NCI-H774 (cell line): ENCODE measurements at regions not wholly inside any gene's neighbourhood (a gene's known extent, or its start where the extent isn't known, plus 50 kb on each side); places are given as distances from the start of the nearest gene placed in this dataset.
"Not testable (repeated sequence)": the region's sequence is repeated elsewhere in the genome, so short reads cannot be mapped to it uniquely, and the experiment has no call there.

Experiments
- DNase-seq: peaks from one replicate; lab custom pipeline; 2025; lab: John Stamatoyannopoulos, UW

- no peak for DNase-seq
Measured at GRCh38 chr1:43108080-43108479, 64.0 kb downstream of the EBNA1BP2 start.

- no peak for DNase-seq
Measured at GRCh38 chr1:43107664-43108063, 64.4 kb downstream of the EBNA1BP2 start.

- DNase-seq = no peak
Measured at GRCh38 chr1:43104027-43104763, 67.9 kb downstream of the EBNA1BP2 start.

- no peak for DNase-seq
Measured at GRCh38 chr1:43101061-43101460, 71.0 kb downstream of the EBNA1BP2 start.

DNA sequence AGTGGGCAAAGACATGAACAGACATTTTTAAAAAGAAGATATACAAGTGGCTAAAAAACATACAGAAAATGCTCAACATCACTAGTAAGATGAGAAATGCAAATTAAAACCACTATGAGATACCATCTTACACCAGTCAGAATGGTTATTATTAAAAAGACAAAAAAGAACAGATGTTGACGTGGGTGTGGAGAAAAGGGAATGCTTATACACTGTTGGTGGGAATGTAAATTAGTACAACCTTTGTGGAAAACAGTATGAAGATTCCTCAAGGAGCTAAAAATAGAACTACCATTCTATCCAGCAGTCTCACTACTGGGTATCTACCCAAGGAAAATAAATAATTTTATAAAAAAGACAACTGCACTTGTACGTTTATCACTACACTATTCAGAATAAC is 73.9 kb downstream of the EBNA1BP2 start:
- DNase-seq = no peak

GRCh38 chr1:43096528-43096927 is 75.6 kb downstream of the EBNA1BP2 start:
- DNase-seq = not testable (repeated sequence)

DNA sequence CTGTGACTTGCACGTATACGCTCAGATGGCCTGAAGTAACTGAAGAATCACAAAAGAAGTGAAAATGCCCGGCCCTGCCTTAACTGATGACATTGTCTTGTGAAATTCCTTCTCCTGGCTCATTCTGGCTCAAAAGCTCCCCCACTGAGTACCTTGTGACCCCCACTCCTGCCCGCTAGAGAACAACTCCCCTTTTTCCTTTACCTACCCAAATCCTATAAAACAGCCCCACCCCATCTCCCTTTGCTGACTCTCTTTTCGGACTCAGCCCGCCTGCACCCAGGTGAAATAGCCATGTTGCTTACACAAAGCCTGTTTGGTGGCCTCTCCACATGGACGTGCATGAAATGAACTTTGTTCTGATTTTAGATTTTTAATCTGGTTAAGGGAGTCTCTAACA is 81.3 kb downstream of the EBNA1BP2 start:
- DNase-seq = not testable (repeated sequence)

DNA sequence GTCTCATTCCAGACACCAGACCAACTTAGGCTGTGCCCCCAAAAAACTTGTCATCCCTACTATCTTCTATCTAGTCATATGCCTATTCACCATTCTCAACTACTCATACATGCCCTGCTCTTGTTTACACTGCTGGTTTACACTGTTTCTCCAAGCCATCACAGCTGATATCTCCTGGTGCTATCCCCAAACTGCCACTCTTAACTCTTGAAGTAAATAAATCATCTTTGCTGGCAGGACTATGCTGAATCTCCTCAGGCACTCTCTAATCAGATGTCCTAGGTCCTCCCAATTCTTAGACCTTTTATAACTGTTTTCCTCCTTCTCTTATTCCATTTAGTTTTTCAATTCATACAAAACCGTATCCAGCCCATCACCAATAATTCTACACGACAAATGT is 81.9 kb downstream of the EBNA1BP2 start:
- not testable (repeated sequence) for DNase-seq

DNA sequence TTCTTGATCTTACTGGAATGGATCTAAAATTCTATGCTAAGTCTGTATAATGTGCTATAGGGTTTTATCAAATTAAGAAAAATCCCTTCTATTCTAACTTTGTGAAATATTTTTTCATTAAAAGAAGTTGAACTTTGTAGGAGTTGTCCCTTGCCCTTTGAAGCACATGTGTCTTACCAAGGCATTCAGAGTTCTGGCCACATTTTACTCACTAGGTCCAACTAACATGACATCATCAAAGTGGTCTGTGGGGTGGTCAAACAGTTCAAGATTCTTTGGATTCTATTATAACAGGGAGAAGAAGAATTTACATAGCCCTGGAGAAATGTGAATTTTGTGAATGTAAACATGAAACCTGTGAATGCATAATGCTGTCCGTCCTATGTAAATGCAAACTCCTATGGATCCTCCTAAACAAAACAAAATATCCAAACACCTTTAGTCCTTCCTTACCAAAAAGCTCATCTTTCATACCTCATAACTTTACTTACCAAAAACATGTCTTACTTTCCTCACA is 88.7 kb downstream of the EBNA1BP2 start:
- DNase-seq = no peak

DNA sequence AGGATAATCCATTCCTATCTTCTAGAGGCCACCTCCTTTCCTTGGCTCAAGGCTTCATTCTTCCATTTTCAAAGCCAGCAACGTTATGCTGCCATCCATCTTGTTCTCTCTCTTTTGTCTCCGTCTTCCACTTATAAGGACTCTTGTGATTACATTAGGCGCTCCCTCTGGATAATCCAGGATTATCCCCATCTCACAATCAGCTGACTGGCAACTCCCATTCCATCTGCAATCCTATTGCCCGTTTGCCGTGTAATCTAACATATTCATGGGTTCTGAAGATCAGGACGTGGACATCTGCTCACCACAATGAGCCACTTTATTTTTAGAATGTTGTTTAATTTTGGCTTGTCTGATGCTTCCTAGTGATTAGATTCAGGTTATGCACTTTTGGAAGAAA is 89.3 kb downstream of the EBNA1BP2 start:
- DNase-seq = no peak

GRCh38 chr1:43077273-43077672 is 94.8 kb downstream of the EBNA1BP2 start:
- DNase-seq = no peak

DNA sequence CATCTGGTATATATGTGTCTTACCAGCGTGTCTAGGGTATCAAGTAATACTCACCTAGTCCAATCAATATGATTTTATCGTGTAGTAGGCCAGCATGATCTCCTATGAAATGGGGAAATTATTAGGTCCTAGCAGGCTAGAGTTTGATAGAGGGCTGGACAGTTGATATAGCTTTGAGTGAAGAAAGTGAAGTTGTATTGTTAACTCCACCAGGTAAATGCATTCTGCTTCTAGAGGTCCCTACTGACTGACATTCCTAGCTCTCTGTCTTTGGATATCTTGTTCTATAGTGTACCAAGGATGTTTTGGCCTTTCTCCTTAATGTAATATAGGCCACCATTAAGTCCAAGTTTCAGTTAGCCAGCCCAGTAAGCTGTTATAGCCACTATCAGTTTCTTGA is 97.4 kb downstream of the EBNA1BP2 start:
- no peak for DNase-seq

GRCh38 chr1:43074244-43074643 is 97.8 kb downstream of the EBNA1BP2 start:
- no peak for DNase-seq

GRCh38 chr1:43073490-43074230 is 98.4 kb downstream of the EBNA1BP2 start:
- peak; percentile 83 for DNase-seq

DNA sequence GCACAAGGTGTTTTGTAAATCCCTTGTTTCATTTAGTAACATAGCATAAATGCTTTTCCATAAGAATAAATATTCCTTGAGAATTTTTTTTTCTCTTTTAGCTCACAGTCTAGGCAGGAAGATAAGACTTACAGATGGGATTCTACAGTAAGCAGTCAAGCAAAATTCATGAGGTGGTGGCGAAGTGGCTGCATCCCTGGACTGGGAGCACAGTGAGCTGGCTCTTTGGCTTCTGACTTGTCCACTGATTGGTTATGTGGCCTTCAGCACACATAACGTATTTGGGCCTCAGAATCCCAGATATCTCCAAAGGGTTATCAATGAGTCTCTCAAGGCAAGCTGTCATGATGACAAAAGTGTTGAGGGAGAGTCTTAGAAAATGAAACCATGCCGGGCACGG is 99.8 kb downstream of the EBNA1BP2 start:
- DNase-seq = no peak

- DNase-seq = no peak
Measured at GRCh38 chr1:43071241-43071640, 100.8 kb downstream of the EBNA1BP2 start.

DNA sequence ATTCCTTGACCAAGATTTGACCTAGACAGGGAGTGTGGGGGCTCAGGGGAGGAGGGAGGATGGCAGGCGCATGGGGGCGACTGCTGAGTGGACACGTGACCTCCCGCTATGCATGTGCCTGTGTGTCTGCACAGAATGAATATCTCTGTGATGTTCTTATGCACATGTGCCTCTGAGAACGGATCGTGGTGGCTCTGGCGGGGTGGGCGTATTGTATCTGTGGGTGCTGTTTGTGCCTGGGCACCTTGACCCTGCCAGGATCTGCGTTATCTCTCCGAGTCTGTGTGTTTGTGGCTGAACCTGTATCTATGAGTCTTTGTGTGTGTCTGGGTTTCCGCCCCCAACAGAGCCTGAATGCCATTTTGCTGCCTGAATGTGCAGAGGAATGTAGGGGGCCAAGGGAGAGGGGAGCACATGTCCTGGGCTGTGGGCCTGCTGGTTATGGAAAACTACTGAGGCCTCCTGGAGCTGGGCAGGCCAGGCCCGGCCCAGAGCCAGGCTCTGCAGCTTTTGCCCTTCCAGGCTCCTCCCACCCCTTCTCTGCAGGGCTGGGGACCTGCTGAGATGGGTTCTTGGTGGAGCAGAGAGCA is 102.5 kb downstream of the EBNA1BP2 start:
- DNase-seq = no peak

GRCh38 chr1:43068911-43069310 is 103.2 kb downstream of the EBNA1BP2 start:
- DNase-seq = no peak

DNA sequence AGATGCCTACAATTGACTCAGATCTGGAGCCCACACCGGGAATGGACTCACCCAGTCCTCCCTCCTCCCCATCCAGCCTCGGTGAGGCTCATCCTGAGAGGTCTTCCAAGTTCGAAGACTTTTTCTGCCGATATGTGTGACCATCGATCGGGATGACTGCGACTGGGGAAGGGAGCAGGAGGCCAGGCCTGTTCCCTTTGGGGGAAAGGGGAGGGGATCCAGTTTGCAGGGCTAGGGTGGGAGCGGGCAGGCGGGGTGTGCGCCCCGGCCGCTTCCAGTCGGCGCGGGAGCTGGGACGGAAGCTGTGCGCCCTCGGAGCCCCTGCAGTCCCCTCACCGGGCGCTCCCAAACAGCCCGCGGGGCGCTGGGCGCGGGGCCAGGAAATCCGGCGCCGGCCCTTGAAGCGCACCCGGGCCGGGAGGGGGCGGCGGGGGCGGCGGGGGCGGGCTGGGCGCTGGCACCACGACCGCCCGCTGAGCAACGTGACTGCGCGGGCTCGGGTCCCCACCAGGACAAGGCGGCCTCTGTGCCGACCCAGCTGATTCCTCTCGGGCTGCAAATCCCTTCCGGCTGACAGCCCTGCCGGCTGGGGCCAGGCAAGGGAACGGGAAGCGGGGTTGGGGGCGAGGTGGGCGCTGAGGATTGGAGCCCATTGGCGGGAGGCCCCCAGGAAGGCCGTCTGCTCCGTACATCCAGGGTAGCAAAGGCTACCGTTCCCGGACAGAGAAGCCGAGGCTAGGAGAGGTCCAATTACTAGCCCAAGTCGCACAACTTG is 103.9 kb downstream of the EBNA1BP2 start:
- DNase-seq = peak; percentile 51

DNA sequence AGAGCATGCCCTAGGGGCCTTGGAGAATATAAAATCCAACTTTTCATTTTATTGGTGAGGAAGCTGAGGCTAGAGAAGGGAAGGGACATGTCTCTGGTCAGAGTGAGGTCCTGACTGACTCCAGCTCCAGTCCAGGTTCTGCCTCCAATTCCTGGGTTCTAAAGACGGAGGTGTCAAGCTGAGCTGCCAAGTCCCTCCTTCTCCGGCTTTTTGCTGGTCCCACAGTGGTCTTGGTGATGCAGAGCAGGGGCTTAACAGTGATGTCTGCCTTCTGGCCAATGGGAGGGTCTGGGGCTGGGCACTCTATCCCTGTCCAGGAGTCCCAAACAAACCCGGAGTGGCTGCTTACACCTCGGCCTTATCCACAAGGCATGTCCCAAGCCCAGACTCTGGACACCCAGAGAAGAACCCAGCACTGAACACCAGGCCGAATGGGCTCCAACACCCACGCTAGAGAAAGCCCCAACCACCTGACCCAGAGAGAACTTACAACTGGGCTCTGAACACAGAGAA is 104.8 kb downstream of the EBNA1BP2 start:
- DNase-seq = no peak

GRCh38 chr1:43066578-43066977 is 105.5 kb downstream of the EBNA1BP2 start:
- DNase-seq = no peak
